ENCODE measurements at regions not wholly inside any gene's neighbourhood (a gene's known extent, or its start where the extent isn't known, plus 50 kb on each side); places are given as distances from the start of the nearest gene placed in this dataset.

- no peak for DNase-seq (ENCODE audit: low read depth, low spot score)
- Histone ChIP-seq H3K27ac (ENCODE audit: low read depth, low read length) (no peak overlapping the region), H3K4me3 (replicated peaks in 1 of 2; ENCODE audit: low read depth in 1 of 2, low read length in 2 of 2) (no peak overlapping the region), H3K27me3 (ENCODE audit: insufficient read depth, low read length) (peaks cover 18% of the 10 kb centered on the region), H4K20me1 (ENCODE audit: insufficient read depth) (no peaks in the 10 kb centered on the region), H3K36me3 (ENCODE audit: control insufficient read depth in 1 of 2, insufficient read depth in 2 of 2, low read length in 2 of 2) (no peaks in the 10 kb centered on the region), H2AFZ (ENCODE audit: low read depth, low read length, poor library complexity, severe bottlenecking) (no peak overlapping the region), H3K79me2 (ENCODE audit: insufficient read depth, low read length) (no peaks in the 10 kb centered on the region), H3K9me3 (ENCODE audit: control insufficient read depth in 1 of 2, insufficient read depth in 1 of 2, low read depth in 1 of 2, low read length in 2 of 2) (no peaks in the 10 kb centered on the region), H3K9me2 (ENCODE audit: insufficient read depth) (no peaks in the 10 kb centered on the region), H3K4me2 (ENCODE audit: low read length) (no peak overlapping the region), H3K9ac (ENCODE audit: low read length) (no peak overlapping the region), H3K4me1 (ENCODE audit: control insufficient read depth in 1 of 2, insufficient read depth in 2 of 2, low read length in 2 of 2) (no peaks in the 10 kb centered on the region)
- ChIA-PET POLR2A (no interaction called here), CTCF (no interaction called here), RAD21 (ENCODE audit: low non-redundant PET in 1 of 2, low total read pairs in 2 of 2, uncharacterized antibody in 2 of 2, unreplicated experiment in 2 of 2) (no interaction called here)
- ATAC-seq, result no peak
- no TSS peak for BruUV-seq (replicated peaks)
- intact Hi-C loops (cut with micrococcal nuclease), result no loop called here
- TF ChIP-seq POLR2AphosphoS5 (IDR thresholded peaks at IDR 0.05; ENCODE audit: low read depth, low read length) (no peak), REST (IDR thresholded peaks at IDR 0.05; ENCODE audit: low read depth) (no peak), CBX3 (IDR thresholded peaks at IDR 0.05; ENCODE audit: low read depth) (no peak), SIN3A (IDR thresholded peaks at IDR 0.05; ENCODE audit: low read depth) (no peak), ATF3 (IDR thresholded peaks at IDR 0.05) (no peak), MAX (IDR thresholded peaks at IDR 0.05) (no peak)
These were observed 61.1 kb upstream of the RAB12 start for GRCh38 chr18:8548186-8548585.

- POLR2A ChIA-PET, result no interaction called here
- Histone ChIP-seq H4K20me1 (ENCODE audit: insufficient read depth) (no peaks in the 10 kb centered on the region), H3K9me3 (ENCODE audit: control insufficient read depth in 1 of 2, insufficient read depth in 1 of 2, low read depth in 1 of 2, low read length in 2 of 2) (no peaks in the 10 kb centered on the region), H3K79me2 (ENCODE audit: insufficient read depth, low read length) (no peaks in the 10 kb centered on the region), H3K4me2 (ENCODE audit: low read length) (no peak overlapping the region), H3K4me1 (ENCODE audit: control insufficient read depth in 1 of 2, insufficient read depth in 2 of 2, low read length in 2 of 2) (no peaks in the 10 kb centered on the region), H3K36me3 (ENCODE audit: control insufficient read depth in 1 of 2, insufficient read depth in 2 of 2, low read length in 2 of 2) (no peaks in the 10 kb centered on the region), H3K27ac (ENCODE audit: low read depth, low read length) (no peak overlapping the region), H3K9me2 (ENCODE audit: insufficient read depth) (no peaks in the 10 kb centered on the region), H3K9ac (ENCODE audit: low read length) (no peak overlapping the region), H3K27me3 (ENCODE audit: insufficient read depth, low read length) (peaks cover 18% of the 10 kb centered on the region), H3K4me3 (replicated peaks in 1 of 2; ENCODE audit: low read depth in 1 of 2, low read length in 2 of 2) (no peak overlapping the region), H2AFZ (ENCODE audit: low read depth, low read length, poor library complexity, severe bottlenecking) (no peak overlapping the region)
- no TSS peak for BruUV-seq (replicated peaks)
- RAD21 ChIA-PET (ENCODE audit: low non-redundant PET in 1 of 2, low total read pairs in 2 of 2, uncharacterized antibody in 2 of 2, unreplicated experiment in 2 of 2), result no interaction called here
- DNase-seq (ENCODE audit: low read depth, low spot score), result no peak
- no peak for ATAC-seq
- CTCF ChIA-PET, result no interaction called here
- TF ChIP-seq EZH2phosphoT487 (IDR thresholded peaks at IDR 0.05; ENCODE audit: borderline replicate concordance), result no peak
- TF ChIP-seq TCF7L2 (IDR thresholded peaks at IDR 0.05; ENCODE audit: borderline replicate concordance, extremely low read depth, insufficient read depth, insufficient read length), result no peak
- no peak for TF ChIP-seq POLR2A (IDR thresholded peaks at IDR 0.05; ENCODE audit: borderline replicate concordance, extremely low read depth, insufficient read depth, insufficient read length)
- no peak for TF ChIP-seq JUND (IDR thresholded peaks at IDR 0.05)
- no peak for TF ChIP-seq ZNF274 (IDR thresholded peaks at IDR 0.05; ENCODE audit: low read depth, low read length)
- TF ChIP-seq ATF3 (IDR thresholded peaks at IDR 0.05), result no peak
- no peak for TF ChIP-seq EGR1 (IDR thresholded peaks at IDR 0.05; ENCODE audit: low read depth)
- no peak for TF ChIP-seq FOSL1 (IDR thresholded peaks at IDR 0.05; ENCODE audit: low read depth)
- TF ChIP-seq SIN3A (IDR thresholded peaks at IDR 0.05; ENCODE audit: low read depth), result no peak
- TF ChIP-seq SP1 (IDR thresholded peaks at IDR 0.05; ENCODE audit: low read depth), result no peak
- intact Hi-C loops (cut with micrococcal nuclease), result no loop called here
These were observed 59.9 kb upstream of the RAB12 start for GRCh38 chr18:8549254-8549757.
